Right forelimb (tissue), 1 donor: ENCODE measurements at regions not wholly inside any gene's neighbourhood (a gene's known extent, or its start where the extent isn't known, plus 50 kb on each side); places are given as distances from the start of the nearest gene placed in this dataset.

Source experiments
- DNase-seq: peaks from one replicate; pipeline ENCODE4 v3.0.0-alpha.2; 2018

DNA sequence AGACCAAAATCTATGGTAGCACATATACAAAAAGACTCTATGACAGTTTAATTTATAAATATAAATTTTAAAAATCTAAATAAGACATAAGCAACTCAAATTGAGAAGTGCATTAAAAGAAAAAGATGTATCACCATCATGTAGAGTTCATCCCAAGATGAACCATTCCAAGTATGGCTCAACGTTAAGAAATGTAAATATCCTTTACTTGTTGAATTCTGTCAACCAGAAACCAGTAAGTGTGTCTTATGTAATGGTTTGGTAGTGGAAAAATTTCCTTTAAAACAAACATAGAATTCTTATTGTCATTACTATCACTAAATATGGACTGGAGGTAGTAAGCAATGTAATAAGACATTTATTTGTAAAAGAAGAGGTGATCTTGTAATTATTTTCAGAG, 87.3 kb downstream of the YIPF5 start:
- DNase-seq: no peak

DNA sequence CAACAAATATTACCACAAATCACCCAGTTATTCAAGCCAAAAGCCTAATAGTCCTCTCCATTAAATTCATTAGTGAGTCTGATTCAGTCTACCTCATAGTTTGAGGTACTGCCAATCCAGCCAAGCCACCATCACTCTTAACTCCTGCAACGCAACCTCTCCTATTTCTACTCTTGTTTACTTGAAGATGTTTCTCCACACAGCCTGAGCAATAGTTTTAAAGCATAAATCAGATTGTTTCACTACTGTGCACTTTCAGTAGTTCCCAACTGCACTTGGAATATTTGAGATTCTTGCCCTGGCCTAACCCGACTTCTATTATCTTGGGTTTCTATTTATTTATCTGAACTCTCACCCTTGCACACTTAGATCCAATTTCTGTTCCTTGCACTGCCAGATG, 85.5 kb downstream of the YIPF5 start:
- DNase-seq: no peak

DNA sequence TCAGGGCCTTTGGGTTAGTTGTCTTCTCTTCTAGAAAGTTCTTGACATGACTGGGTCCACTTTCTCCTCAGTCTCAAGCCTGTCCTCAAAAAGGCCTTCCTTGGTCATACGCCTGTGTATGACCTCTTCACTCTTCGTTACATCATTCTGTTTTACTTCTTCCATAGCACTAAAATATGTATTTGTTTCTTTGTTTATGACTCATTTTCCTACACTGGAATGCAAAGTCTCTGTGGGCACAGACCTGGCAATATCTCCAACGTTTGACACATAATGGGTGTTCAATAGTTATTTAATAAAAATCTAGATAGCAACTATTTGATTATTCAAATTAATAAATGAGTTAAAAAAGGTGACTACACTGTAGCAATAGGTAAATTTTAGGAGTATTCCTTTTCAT, 85.1 kb downstream of the YIPF5 start:
- no peak for DNase-seq

DNA sequence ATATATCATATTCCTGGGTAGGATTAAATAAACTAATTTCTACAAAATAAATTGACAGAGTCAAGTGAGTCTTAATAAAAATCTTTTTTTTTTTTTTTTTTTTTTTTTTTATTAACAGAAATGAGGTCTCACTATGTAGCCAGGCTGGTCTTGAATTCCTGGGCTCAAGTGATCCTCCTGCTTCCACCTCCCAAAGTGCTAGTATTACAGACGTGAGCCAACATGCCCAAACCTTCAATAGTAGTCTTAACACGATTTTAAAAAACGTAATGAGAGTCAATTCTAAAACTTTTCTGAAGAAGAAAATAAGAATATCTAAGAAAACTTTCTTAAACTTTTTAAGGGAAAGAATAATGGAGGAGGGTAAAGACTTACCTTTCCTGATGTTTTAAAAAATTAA, 84.2 kb downstream of the YIPF5 start:
- no peak for DNase-seq

DNA sequence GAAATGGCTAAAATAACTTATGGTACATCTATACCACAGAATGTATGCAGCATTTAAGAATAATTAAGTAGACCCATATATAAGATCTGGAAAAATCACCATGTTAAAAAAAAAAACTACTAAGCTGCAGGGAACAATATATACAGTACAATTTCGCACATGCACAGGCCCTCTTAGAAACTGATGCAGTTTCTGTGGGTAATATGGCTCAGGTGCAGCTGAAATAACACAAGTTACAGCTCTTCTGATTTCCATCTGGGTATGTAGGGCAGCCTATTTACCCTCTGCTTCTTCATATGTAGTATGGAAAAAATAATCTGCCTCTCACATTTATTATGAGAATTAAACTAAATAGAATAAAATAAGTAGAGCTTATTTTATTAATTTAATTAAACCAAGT, 82.9 kb downstream of the YIPF5 start:
- DNase-seq: no peak

DNA sequence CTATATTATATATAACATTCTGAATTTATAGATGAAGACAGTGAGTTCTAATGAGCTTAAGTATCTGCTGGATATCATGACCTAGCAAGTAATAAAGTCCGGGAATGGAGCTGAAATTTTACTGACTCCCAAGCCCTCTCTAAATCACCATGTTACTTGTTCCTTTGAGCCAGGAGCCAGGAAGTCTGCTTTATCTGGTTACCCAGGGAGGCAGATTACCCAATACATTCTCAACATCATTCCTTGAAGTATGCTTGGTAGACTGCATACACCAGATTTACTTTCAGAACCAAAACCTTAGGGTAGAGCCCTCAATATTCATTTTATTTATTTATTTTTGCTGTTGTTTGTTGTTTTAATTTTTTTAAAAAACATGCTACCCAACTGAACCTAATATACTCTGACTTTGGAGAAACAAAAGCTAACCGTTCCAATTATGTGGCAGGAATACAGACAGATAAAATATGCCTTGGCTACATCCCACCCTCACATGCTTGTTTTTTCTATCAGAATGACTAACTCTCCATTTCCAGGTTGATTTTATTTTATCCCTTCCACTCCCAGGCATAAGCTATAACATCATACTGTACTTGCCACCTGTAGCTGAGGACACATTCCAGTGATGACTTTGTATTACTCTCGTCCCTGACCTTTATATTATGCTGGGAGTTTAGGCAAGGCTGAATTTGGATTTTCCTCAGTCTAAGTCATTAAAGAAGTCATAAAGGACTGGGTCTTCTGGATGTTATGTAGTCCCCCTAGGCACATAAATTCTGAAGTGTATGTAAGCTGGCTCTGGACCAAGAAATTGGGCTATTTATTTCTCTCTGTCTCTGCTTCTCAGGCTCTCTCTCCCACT, 82.0 kb downstream of the YIPF5 start:
- no peak for DNase-seq

DNA sequence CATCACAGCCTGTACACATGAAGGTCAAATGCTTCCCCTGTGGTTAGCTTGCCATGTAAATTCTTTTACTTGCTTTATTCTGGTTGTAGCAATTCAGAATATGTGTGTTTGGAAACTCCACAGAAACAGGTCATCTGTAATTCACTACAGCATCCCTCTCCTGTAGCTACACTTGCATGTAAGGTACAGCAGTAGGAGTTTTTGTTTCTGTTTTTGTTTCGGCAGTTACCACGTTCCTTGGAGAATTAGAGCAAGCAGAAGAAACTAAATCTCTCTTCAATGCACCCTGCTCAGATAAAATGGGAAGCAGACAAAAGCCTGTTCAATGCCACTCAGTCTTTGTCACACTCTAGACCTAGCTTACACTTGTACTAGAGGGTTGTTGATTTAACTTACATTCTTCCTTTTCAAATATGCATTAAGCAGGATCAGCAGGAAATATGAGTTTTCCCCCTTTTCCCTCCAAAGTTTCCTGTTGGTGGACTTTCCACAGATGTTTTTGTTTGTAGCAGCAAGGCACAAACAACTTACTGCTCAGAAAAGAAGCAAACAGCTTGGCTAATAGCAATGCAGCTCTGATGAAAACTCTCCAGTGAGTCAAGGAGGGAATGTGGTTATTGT, 80.9 kb downstream of the YIPF5 start:
- DNase-seq: no peak

DNA sequence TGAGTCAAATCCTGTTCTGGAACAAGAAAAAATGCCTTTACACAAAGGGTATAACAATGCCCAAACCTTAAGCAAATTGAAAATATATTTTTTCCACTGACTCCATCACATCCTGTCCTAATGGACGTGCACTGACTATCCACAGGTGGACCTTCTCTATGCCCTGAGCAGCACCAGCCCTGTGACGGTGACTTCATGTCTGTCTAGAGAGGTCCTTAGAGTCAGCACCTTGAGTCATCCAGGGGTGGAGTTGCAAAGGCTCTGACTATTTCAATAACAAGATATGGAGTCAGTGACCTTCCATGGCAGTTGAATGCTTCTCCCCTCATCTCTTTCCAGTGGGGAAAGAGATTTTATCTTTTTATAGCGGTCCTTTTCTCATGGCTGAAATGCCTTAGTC, 78.0 kb downstream of the YIPF5 start:
- DNase-seq: no peak

DNA sequence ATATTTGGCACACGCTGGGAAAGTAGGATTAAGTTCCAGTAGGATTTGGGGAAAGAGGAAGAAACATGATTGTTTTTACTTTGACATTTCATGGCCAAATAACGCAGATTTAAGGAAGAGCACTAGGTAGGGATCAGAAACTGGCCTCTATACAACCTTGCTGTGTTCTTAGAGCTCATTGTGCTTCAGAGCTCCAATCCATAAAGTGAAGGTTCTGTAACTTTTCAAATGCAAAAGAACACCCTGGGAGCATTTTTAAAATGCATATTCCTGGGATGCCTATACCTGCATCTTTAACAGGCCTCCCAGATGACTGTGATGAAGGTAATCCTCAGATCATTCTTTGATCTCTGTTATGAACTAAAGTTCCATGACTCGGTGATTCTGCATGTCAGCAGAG, 77.1 kb downstream of the YIPF5 start:
- no peak for DNase-seq

DNA sequence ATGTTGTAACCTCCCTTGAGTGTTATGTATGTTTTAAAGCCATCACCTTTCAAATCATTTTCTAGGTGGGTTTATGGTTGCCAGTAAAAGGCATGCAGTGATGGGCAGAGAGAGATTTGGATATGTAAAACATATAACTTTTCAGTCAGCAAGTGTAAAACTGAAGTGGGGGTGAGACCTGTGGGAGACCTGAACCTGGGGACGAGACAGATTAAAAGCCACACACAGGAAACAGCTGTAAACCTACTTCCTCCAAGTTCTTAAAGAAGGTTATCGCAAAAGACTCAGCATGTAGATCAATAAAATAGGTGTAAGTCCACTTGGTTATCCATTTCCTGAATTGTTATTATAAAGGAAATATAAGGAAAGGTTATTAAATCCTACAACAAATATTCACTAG, 76.6 kb downstream of the YIPF5 start:
- no peak for DNase-seq

DNA sequence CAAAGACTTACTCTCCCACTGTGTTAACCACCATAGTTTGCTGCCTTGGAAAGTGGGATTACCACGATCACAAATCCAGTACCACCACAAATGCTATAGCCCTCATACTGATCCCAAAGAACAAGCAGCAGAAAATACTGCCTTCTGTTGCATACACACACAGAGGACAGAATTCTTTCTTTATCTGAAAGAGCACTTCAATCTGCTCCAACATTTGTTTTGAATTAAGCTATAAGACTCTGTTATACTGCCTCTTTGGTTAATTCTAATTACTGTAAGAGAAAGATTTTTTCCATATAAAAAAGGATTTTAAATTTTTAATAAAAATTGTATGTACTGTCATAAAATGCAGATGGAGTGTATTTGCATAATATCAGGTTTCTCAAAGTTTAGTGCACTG, 69.8 kb downstream of the YIPF5 start:
- no peak for DNase-seq

DNA sequence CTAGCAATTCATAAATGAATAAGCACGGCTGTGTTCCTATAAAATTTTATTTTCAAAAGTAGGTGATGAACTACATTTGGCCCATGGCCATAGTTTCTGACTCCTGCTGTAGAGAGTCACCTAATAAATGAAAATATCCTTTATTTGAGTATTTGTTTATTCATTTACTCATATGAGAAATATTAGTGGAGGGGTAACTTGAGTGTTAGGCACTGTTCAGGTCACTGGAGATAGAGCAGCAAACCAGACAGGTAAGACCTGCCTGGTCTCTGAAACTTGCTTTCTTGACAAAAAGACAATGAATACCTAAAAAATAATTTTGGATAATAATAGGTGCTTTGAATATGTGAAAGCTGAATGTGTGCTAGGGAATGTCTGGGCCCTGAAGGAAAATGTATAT, 68.8 kb downstream of the YIPF5 start:
- DNase-seq: no peak

DNA sequence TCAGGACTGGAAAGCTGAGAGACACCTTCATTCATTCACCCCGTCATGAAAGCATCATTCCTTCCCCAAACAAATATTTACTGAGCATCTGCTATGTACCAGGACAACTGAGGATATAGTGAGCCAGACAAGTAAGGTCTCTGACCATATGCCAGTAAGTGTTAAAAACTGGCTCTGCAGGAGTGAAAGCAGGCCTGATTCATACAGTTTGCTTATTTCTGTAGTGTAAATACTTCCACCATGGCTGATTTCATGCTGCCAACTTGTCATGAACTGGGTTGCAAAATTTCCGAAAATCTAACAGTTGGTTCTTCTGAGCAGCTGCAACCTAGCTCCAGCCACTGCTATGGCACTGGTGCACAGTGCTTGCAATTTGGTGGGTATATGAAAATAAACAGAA, 68.1 kb downstream of the YIPF5 start:
- no peak for DNase-seq

DNA sequence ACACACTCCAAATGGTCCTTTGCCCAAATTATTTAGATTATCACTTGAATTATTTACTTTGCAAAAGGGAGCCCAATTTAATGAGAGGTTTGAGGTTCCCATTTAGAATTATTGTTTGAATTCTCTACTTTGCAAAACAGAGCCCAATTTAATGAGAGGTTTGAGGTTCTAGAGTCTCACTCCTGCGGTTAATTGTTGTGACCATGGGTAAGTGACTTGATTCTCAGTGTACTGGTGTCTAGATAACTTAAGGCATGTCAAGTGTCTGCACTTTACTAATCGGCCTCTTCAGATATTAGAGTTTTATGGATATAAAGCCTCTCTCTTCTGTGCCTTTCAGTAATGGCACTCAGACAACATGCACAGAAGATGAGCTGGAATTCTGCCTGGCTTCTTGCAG, 67.5 kb downstream of the YIPF5 start:
- no peak for DNase-seq

DNA sequence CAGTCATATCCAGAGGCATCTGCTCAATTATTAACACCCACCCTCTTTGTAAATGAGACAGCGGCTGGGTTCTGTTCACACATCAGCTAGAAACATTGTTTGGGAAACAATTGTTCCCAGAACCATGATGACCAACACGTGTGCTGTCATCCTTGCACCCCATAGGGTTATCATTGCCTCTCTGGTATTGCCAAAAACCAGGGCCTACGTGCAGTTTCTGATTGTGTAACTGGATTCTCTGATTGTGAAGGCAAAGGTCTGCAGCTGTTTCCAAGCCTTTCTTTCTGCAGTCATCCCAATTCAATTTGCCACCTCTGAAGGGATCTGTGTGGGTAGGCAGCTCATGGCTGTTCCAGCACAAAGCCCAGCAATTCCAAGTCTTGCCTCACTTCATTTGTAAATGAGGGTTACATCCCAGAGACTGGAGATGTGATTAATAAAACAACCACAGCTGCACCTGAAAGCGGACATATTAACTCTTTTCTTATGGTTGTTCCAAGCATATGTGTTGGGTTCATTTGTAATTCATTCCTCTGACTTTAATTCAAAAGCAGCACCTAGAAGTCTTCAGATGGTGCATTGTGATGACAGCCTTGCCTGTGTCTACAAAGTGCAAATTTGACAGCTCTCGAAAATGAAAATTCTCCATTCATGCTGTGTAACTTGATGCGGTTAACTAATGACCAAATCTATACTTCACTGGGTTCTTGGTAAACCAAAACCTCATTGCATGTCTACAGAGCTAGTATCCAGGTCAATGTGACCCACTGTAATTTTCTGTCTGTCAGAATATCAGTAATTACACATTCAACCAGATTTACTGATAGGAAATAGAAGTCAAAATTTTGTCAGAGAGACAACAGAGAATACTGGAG, 66.6 kb downstream of the YIPF5 start:
- DNase-seq: no peak

DNA sequence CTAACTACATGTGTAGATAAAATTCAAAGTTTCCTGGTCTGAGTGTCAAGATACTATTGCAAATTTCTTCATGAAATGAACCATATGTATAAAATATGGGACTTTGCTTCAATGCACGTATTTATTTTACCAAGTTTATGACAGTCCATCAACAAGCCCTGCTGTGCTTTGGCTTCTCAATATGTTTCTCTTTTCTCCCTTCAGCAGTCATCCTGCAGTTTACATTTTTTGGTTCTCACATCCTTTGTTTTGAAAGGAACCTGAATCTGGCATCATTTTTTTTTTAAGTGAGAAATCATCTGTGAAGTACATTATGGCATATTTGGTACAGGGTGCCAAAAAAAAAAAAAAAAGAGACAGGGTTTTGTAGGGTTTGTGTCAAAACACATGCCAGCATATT, 65.1 kb downstream of the YIPF5 start:
- DNase-seq: no peak

DNA sequence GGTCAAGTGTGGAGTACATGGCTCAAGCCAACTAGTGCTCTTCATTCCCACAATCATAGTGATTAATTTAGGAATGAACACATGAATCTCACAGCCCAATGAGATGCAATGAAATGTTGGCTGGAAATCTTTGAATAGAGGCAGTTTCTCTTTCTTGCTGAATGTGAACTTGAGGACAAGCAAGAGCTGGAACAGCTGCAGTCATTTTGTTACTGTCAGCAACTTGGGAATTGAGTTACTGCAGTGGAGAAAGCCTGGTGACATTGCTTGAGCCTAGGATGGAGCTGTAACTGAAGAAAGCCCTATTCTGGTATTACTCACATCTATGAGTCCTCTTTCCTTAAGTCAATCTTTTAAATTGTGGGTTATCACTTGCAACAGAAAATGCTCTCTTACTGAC, 62.3 kb downstream of the YIPF5 start:
- no peak for DNase-seq
